ENCODE measurements at regions not wholly inside any gene's neighbourhood (a gene's known extent, or its start where the extent isn't known, plus 50 kb on each side); places are given as distances from the start of the nearest gene placed in this dataset.
A peak's percentile ranks its signal among the peaks of the same experiment; 100 is the strongest.
"Not testable (repeated sequence)": the region's sequence is repeated elsewhere in the genome, so short reads cannot be mapped to it uniquely, and the experiment has no call there.

DNA sequence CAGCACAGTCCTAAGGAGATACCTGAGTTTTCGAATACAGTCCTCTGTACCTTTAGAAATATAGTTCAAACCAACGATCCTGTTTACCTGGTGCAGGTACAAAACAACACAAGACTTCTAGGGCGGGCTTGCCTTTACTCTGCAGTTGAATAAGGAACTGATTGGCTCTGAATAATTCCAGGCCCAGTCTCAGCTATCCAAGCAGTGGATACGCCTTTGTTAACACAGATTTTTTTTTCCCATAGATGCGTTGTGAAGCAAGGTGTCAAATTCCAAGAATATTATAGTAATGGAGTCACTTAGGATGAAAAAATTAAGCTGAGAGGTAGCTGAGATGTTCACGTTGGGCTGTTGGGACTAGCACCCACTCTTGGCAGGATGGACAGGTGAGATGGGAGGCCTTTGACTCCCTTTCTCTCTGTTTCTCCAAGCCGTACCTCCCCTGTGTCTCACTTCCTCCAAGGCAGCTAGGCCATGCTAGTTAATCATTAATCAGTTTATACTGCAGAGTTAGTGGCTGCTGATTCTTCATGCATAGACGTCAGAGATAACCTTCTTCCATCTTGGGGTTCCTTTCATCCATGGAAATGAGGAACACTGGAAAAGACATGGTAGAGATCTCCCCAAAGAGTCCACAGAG, 380.8 kb upstream of the ACVR2A start:
- no peak for DNase-seq

DNA sequence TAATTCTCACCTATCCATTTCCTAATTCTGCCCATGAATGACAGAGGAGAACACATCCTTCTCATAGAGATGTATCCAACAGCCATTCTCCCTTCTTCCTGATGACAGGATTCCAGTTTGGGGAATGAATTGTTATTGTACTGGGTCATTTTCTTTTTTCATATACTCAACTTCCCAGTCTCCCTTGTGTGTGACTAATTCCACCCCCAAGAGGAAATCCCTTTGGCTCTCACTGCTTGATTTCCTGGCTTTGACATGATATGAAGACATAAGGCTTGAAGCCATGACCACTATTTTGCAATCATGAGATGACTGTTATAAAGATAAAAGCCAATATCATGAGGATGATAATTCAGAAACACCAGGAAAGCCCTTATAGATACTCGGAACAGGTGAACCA, 384.7 kb upstream of the ACVR2A start:
- no peak for DNase-seq

DNA sequence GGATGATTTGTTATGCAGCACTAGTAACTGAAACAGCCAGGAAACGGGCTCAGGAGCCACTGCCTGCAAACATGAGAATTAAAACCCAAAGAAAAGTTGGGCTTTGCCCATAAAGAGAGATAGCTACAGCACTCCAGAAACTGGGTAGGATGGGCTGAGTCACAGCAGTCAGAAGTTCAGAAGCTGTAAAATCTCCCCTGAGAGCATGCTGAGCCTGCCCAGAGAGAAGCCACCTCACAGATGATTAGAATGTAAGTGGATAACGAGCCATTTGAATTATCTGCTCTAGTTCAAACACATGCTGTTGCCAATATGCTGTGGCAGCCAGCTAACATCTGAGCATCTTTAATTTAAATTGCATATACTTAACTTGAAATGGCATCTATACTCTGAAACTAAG, 388.1 kb upstream of the ACVR2A start:
- DNase-seq, result no peak

DNA sequence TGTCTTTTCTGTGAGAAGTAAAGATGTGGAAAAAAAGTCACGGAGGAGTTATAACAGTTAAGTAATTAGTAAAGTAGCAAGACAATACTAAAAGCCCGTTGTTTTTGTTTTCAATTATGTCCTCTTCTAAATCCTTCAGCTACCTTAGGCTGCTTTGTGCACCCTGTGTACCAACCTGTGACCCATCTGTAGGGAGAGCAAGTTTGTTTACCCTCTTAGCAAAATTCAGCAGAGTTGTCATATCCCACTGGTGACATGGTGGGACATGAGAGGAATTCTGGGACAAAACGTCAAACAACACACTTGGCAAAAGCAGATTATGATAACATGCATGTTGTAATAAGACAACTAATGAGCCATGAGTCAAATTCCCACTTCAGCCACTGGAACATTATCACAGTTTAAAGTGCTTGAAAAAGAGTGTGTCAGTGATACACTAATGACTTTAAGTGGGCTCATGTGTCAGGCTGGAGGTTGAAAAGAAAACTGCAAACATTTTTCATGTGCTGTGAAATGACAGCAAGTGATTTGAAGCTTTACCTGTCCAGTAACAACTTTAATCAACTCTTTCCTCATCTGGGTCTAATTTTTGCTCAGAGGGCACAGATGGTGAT, 392.8 kb upstream of the ACVR2A start:
- no peak for DNase-seq

DNA sequence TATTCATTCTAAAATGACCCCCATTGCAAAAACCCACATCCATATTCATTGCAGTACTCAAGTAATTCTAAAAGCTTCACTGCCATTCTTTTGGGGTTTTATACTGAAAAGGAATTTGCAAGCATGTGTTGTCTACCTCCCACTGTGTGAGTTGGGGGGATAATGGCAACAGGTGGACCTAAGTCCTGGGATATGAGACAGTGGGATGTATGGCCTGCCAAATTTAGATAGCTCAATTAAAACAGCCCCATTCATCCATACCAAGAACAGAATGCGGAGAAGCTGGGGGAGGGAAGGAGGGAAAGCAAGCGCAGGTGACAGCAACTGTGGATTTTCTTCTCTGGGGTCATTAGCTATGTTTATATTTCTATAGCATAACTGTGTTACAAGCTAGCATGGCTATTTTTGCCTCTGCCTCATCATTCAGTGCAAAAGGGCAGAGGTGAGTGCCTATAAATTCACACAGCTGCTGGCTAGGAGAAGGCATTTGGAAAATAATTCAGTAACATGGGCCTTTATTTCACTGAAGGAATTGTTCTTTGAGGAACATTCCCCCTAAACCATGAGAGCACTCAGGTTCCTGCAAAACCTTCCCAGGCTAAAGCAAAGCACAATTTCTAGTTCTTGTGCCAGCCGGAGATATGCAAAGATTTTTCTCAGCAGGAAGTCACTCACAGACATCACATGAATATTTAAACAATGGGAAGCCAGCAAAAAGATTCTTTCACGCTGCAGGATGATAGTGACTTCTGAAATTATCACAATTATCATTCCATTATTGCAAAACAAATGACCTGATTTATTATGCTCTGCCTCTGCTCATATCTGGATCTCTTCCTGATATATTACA, 393.9 kb upstream of the ACVR2A start:
- no peak for DNase-seq

DNA sequence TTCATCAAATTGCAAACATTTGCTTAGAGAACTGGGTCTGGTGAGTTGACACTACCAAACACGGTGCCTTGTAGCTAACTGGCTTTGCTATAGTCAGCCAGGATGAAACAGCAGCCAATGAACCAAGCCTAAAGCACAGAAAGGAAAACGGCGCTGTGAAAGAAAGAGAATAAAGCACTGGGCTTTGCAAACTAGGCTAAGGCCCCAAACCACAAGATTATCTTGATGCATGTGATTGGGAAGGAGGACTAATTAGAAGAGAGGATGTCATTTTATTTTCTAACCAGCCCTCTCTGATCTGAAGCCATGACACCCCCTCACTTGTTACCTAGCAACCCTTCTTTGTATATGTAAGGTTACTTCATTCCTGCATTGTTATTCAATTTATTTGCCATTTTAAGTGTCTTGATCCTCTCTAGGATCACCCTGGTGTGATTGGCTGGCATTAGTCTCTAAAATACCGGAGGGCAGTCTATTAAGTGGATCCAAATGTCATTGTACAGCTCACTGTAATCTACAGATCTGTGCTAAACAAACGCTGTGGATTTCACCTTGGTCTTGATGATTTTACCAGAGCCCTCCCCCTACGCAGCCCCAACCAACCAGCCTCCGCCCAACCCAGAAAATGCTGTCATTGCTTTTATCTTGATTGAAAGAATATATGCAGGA, 395.4 kb upstream of the ACVR2A start:
- no peak for DNase-seq

DNA sequence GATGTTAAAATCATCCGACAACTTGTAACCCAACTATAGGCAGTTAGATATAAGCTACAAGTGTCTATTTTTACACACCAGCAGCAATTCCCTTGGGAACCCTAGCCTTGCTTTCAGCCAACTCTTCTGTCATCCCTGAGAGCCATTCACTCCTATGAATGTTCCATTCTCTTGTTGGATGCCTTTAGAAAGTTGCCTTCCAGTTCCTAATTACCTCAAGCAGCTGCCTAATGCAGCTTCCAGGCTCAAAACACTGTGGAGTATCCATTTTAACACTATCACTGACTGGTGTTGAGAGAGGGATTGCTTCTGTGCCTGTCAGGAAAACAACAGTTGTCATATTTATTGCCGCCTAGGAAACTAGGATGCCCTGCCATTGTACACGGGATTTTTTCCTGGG, 402.0 kb upstream of the ACVR2A start:
- peak; percentile 41 for DNase-seq

DNA sequence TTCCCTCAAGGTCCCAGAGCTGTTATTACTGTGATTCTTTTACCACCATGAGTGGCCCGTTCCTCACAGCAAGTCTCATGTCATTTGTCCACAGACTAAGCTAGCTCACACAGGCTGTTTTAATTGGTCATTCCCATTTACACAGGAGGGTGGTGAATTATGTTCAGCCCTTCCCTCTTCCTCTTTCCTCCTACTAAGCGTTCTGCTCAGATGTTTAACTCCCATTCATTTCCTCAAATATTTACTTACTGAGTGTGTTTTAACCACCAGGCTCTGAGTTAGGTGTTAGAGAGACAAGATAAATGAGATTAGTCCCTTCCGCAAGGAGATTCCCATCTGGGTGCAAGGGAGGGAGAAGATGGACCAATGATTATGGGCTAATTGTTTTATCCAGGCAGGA, 403.6 kb upstream of the ACVR2A start:
- no peak for DNase-seq

DNA sequence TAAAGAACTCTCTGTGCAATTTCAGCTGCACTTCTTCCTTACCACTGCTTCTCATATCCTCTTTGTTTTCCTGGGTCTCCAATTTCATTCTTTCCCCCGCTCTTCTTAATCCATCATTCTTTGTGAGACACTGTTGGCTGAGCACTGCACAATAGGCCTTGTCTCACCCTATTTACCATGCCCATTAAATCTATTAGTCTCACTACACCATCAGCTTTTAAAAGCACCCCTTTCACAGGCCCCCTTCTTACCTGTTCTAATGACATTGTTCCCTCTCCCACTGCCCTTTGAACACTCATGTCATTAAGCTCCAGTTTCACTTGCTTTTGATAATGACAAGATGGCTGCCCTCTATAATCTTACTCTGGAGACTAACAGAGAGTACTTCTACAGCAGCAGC, 404.1 kb upstream of the ACVR2A start:
- no peak for DNase-seq

DNA sequence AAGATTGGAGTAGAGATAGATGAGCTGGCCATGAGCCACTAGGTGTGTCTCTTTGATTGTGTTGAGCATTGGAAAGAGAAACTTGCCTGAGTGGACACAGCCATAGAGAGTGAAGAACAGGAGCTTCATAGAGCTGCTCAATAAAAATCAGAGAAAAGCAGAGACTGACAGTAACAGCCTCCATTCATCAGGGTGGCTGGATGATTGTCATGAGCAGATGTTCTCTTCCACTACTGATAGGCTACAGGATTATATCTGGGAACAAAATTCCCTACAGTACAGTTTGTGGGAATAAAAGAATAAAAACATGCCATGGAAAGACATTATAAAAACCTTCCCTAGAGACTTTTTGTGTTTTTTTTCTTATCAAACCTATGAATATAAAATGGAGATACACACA, 404.8 kb upstream of the ACVR2A start:
- DNase-seq, result no peak

DNA sequence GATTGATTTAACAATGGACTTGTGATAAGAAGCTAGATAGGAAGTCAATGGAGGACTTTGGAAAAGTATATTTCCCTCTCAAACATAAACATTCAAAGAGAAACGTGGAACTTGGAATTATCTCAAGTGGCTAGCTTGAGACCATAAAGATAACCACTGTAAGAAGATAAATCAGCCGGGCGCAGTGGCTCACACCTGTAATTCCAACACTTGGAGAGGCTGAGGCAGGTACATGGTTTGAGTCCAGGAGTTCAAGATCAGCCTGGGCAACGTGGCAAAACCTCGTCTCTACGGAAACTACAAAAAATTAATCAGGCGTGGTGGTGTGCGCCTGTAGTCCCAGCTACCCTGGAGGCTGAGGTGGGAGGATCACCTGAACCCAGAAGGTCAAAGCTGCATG, 405.9 kb upstream of the ACVR2A start:
- DNase-seq, result no peak

DNA sequence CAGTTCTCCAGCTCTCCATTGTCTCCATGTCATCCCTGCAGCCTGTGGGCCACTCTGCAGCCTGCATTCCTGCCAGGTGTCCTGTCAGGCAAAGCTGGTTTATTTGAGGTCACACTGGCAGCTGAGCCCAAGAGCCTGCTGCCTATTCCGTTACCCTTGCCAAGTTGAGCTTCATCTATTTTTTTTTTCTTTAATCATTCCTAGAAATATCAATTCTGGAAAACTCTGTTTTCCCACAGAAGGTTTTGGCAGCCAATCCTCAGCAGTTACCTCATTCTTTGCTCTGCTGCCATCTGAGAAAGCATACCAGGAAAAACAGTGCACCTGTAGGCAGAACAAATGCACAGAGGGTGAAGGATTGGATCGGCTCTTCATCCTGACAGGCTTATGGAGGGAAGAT, 411.0 kb upstream of the ACVR2A start:
- no peak for DNase-seq

DNA sequence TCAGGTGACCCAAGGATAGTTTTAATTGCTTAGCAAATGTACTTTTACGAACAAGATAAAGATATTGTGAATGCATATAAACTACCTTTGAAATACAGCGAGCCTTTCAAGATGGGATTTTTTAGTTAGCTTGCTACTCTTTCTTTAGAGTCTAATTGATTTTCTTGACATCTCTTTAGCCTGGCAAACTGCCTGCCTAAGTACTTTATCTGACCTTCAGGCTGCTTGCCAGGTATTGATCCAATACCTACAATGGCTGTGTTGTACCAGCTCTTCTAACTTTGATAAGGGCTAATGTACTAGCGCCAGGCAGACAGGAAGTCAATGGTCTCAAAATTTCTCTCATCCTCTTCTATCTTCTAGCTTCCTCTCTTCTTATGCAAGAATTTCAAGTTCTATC, 414.4 kb upstream of the ACVR2A start:
- no peak for DNase-seq

DNA sequence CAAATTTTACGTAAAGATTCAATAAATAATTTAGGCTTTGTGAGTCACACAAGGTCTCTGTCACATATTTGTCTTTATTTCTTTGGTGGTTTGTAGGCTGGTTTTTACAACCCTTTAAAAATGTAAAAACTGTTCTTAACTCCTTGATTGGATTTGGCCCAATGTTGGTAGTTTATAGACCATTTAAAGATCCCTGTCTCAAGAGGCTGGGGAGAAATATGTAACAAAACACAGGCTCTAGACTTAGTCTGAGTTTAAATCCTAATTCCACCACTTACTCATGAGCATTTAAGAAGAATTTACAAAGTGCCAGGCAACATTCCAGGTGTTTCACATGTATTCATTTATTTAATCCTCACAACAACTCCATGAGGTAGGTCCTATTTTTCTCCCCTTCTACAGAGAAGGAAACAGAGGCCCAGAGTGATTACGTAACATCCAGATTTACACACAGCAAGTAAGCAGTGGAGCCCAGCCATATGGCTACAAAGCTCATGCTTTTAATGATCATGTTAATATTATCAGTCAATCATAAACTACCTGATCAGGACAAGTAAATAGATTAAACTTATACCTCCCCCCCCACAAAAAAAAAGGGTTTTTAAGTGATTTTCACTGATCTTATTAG, 416.6 kb upstream of the ACVR2A start:
- DNase-seq, result no peak

DNA sequence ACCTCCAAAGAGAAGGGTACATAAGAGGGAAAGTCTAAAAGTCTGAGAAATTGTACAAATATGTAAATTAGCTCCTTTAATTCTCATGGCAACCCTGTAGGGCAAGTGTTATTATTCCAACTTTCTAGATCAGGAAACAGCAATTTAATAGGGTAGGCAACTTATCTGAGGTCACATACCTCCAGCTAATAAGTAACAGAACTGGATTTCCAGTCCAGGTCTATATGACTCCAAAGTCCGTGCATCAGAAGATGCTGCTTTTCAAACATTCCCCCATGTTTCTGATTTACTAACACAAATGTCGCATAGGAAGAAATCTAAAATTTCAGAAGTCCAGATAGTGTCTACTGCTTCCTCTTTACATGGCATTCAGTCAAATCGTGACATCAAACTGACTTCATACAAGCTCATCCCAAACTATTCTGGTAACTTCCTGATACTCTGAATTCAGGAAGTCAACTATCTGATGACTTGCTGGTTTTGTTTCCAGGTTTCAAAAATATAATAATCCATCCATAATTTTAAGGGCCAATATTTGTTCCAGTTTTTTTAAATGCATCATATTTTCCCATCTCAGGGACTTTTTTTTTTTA, 419.3 kb upstream of the ACVR2A start:
- DNase-seq, result no peak

DNA sequence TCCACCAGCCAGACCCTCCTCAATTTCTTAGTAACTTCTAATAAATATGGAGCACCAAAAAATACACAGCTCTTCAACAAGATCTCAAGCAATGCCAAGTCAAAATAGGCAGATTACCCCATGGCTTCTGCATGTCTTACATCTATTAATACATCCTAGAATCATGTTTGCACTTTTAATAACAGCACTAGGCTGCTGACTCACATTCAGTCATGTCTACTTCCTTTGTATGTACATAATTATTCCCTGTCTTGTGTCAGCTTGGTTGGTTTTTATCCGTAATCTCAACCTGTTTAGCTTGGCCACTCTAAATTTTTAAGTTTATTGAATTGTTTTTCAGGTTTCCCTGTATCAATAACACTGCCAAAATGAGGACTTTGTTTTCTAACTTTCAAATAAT, 420.1 kb upstream of the ACVR2A start:
- no peak for DNase-seq

DNA sequence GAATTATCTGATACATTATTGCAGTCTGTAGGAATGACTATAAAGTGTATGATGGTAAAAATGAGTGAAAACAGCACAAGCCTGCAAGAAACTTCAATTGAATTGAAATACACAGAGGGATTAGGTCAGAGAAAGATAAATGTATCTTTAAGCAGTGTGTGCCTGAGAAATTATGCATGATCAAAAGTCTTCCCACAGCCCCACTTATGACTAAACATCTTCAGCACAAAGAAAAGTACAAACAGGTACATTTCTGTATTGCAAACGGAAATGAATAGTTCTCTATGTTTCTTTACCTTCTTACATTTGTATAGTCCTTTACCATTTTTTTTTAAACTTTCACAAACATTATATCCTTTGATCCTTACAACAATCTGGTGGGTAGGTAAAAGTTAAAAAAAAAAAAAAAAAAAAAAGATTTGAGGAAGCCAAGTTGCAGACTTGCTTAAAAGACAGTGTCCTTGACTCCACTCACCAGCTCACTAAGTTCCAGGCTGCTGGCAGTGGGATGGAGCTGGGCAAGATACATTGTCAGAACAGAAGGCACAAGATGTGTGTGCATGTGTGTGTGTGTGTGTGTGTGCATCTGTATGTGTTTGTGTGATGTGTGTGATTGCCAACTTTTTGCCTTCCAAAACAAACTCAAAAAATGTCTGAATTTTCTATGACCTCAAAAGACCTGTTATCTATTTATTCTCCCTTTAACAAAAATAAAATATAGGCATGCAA, 423.7 kb upstream of the ACVR2A start:
- DNase-seq, result no peak

DNA sequence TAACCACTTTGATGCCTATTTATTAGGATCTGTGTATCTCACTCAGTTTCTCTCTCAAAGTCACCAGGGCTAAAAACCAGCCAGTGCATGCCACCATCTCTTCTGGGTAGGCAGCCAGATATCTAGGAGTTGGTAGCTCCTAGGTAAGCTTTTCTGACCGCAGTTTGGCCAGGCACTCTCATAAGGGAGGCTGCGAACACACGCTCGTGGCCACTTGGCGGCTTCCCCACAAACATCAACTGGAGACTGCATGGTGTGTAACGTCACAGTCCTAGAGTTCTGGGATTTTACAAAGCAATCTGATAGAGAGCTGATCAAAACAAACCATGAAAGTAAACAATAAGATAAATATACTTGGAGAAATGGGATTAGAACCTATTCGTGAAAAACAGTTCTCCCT, 424.3 kb upstream of the ACVR2A start:
- DNase-seq, result no peak

DNA sequence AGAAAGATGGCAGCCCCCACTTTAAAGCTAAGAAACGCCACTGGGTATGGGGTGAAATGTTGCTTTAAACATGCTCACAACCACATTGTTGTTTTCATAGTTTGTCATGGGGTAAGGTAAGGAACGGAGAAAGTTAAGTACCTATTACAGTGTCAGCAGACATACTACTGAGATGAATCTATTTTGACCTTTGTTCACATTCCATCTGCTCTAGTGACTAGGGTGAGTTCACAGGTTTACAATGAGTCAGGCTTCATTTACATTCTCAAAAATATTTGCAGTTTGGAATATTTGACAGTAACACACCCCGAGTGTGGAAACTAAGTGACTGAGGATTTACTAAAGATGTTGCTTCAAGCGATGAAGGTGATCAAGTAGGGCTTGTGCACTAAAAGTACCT, 428.7 kb upstream of the ACVR2A start:
- DNase-seq, result no peak

DNA sequence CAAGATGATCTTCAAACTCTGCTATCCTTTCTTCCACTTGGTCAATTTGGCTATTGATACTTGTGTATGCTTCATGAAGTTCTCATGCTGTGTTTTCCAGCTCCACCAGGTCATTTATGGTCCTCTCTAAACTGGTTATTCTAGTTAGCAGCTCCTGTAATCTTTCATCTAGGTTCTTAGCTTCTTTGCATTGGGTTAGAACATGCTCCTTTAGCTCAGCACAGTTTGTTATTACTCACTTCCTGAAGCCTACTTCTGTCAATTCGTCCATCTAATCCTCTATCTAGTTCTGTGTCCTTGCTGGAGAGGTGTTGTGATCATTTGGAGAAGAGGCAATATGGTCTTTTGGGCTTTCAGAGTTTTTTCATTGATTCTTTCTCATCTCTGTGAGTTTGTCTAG, 430.2 kb upstream of the ACVR2A start:
- not testable (repeated sequence) for DNase-seq

DNA sequence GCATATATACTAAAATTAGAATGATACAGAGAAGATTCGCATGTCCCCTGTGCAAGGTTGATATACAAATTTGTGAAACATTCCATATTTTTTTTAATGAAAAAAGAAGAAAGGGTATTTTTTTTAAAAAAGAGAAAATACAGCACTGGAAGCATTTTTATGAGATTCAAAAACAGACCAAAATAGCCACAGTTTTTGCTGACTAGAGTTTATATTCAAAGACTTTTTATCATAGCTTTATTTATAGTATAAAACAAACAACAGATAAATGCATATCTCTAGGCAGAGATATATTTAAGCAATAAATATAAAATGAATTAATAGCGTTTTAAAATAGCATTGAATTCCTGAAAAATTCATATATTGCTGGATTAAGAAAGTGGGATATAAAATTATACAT, 436.5 kb upstream of the ACVR2A start:
- DNase-seq, result no peak

DNA sequence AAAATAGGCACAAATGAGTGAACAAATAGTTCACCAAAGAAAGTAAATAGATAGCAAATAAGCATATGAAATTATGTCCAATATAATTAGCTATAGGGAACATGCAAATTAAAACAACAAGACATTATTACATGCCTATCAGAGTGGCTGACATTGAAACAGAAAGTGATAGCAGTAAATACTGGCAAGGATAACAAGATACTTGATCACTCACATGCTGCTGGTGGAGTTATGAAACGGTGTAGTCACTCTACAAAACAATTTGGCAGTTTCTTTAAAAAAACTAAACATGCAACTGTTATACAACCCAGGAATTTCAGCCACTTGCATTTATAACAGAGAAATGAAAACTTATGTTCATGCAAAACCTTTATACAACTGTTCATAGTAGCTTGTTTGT, 439.2 kb upstream of the ACVR2A start:
- no peak for DNase-seq

Measured in femur (tissue), 1 donor.